IMR-90 (cell line): ENCODE measurements at regions not wholly inside any gene's neighbourhood (a gene's known extent, or its start where the extent isn't known, plus 50 kb on each side); places are given as distances from the start of the nearest gene placed in this dataset.

Experiments
- BHLHE40 ChIP-seq: fragments of 150-350 bp; IDR thresholded peaks from 2 replicates; pipeline ENCODE4 v1.6.1; 2016; ENCODE audit warnings: mild to moderate bottlenecking, low read depth, low read length
- CEBPB ChIP-seq: IDR thresholded peaks from 2 replicates; pipeline ENCODE4 v1.6.1; 2012; ENCODE audit warnings: low read depth, low read length, improper control_type of control experiment
- CHD1 ChIP-seq: IDR thresholded peaks from 2 replicates; pipeline ENCODE4 v1.6.1; 2012; ENCODE audit warnings: low read depth, low read length, improper control_type of control experiment
- CTCF ChIP-seq: conservative IDR thresholded peaks from 2 replicates; pipeline ENCODE4 v1.5.1; 2012; ENCODE audit warnings: mild to moderate bottlenecking, low read depth, low read length, improper control_type of control experiment
- MAFK ChIP-seq: IDR thresholded peaks from 2 replicates; pipeline ENCODE4 v1.6.1; 2012; ENCODE audit warnings: low read depth, low read length, improper control_type of control experiment
- MXI1 ChIP-seq: IDR thresholded peaks from 2 replicates; pipeline ENCODE4 v1.6.1; 2012; ENCODE audit warnings: low read depth, mild to moderate bottlenecking, low read length, moderate library complexity, borderline replicate concordance
- NFE2L2 ChIP-seq: fragments of 150-350 bp; IDR thresholded peaks from 2 replicates; pipeline ENCODE4 v1.6.1; 2016; ENCODE audit warnings: low read depth, mild to moderate bottlenecking, low read length
- POLR2A ChIP-seq: IDR thresholded peaks from 2 replicates; pipeline ENCODE4 v1.6.1; 2012; ENCODE audit warnings: mild to moderate bottlenecking, low read depth, low read length
- RAD21 ChIP-seq: IDR thresholded peaks from 2 replicates; pipeline ENCODE4 v1.6.1; 2012; ENCODE audit warnings: low read length, improper control_type of control experiment
- RCOR1 ChIP-seq: IDR thresholded peaks from 2 replicates; pipeline ENCODE4 v1.6.1; 2012; ENCODE audit warnings: mild to moderate bottlenecking, low read length, improper control_type of control experiment; ENCODE audit not compliant: insufficient replicate concordance
- RFX5 ChIP-seq: IDR thresholded peaks from 2 replicates; pipeline ENCODE4 v1.8.0; 2012; ENCODE audit warnings: low read depth, mild to moderate bottlenecking, low read length, moderate library complexity
- TF ChIP-seq, protein P1 (sequence below): fragments of 150-350 bp; IDR thresholded peaks from 2 replicates; pipeline ENCODE4 v1.6.1; 2017; ENCODE audit warnings: mild to moderate bottlenecking, antibody characterized with exemption, low read length, low read depth

GRCh38 chr14:58849601-58850000 lies 211.8 kb downstream of the DACT1 start:
- no peak for TF ChIP-seq RAD21
- no peak for TF ChIP-seq MAFK
- no peak for TF ChIP-seq RFX5
- TF ChIP-seq CTCF: no peak
- no peak for TF ChIP-seq RCOR1
- TF ChIP-seq NFE2L2: no peak
- TF ChIP-seq POLR2A: no peak
- TF ChIP-seq CEBPB: no peak
- TF ChIP-seq MXI1: no peak
- TF ChIP-seq, protein P1, sequence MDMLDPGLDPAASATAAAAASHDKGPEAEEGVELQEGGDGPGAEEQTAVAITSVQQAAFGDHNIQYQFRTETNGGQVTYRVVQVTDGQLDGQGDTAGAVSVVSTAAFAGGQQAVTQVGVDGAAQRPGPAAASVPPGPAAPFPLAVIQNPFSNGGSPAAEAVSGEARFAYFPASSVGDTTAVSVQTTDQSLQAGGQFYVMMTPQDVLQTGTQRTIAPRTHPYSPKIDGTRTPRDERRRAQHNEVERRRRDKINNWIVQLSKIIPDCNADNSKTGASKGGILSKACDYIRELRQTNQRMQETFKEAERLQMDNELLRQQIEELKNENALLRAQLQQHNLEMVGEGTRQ: no peak
- TF ChIP-seq BHLHE40: no peak
- TF ChIP-seq CHD1: no peak
